GM18499 (cell line): ENCODE measurements at regions not wholly inside any gene's neighbourhood (a gene's known extent, or its start where the extent isn't known, plus 50 kb on each side); places are given as distances from the start of the nearest gene placed in this dataset.
"Not testable (repeated sequence)": the region's sequence is repeated elsewhere in the genome, so short reads cannot be mapped to it uniquely, and the experiment has no call there.

Experiments
- ATAC-seq: cut with Tn5 transposase; IDR thresholded peaks from one replicate; pipeline ENCODE4 v1.9.1; 2021; ENCODE audit warnings: moderate number of reproducible peaks; ENCODE audit not compliant: insufficient read depth, unreplicated experiment

DNA sequence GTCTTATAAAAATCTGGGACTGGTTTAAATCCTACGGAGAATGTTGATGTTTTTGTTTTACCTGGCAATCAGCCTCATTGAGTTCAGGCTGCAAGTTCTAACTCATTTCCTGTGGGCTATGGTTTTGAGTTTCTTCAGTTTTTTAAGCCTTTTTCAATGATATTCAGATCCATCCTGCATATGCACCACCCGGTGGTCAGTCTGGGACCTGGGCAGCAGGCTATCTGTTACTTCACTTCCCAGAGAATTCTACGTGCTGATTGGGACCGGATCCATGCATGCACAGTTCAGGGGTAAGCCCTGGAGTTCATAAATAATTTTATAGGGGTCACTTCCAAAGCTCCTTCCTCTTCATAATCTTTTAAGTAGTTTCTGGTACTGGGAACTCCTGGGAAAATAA is 339.2 kb upstream of the HNRNPA3 start:
- no peak for ATAC-seq

DNA sequence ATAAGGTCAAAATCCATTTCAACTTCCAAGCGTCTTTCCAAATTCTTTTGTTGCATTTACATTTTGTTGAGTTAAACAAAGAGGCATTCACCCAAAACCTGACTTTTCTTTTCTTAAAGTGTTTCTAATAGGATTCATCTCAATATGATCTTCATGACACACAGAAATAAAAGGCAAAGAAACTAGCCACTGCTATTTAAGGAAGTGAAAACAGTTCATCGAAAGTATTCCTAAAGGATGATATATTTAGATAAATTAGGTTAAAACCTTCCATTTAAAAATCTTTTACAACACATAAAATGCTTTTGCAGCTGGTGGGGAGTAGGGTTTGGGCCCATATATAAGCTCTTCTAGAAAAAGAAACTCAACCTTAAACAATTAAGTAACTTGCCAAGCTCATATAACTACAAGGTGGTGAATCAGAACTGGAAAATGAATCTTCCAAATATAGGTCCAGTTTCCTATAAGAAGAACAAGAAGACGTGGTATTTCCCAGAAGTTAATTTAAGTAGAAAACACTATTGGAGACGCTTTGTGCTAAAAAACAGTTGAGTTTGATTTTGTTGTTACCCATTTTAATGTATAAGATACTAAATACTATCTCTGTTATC is 336.0 kb upstream of the HNRNPA3 start:
- no peak for ATAC-seq

DNA sequence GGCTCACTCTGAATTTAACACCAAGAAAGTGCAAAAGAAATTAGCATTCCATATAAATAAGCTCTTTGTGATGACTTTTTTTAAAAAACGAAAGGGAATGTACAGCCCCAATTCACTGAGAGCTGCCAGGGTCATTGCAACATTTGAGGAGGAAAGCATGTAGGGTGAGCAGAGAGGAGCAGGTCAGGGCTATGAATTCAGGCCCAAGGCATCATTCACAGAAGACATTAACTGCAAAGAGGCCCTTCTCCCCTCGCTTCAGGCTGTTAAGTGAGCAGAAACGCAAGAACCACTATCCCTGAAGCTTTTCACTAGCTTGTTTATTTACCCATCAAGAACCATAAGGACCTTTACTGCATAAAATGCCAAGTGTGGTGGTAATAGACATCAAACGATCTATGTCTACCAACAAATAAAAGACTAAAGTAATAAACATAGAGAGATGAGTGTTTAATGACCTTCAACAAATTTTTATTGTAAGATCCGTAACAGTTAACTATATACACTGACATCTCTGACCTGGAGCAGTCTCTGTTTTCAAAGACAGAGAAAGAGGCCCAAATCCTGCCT is 333.1 kb upstream of the HNRNPA3 start:
- no peak for ATAC-seq

DNA sequence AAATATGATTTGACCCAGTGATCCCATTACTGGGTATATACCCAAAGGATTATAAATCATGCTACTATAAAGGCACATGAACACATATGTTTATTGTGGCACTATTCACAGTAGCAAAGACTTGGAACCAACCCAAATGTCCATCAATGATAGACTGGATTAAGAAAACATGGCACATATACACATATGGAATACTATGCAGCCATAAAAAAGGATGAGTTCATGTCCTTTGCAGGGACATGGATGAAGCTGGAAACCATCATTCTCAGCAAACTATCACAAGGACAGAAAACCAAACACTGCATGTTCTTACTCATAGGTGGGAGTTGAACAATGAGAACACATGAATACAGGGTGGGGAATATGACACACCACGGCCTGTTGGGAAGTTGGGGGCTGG is 330.5 kb upstream of the HNRNPA3 start:
- ATAC-seq, result not testable (repeated sequence)

DNA sequence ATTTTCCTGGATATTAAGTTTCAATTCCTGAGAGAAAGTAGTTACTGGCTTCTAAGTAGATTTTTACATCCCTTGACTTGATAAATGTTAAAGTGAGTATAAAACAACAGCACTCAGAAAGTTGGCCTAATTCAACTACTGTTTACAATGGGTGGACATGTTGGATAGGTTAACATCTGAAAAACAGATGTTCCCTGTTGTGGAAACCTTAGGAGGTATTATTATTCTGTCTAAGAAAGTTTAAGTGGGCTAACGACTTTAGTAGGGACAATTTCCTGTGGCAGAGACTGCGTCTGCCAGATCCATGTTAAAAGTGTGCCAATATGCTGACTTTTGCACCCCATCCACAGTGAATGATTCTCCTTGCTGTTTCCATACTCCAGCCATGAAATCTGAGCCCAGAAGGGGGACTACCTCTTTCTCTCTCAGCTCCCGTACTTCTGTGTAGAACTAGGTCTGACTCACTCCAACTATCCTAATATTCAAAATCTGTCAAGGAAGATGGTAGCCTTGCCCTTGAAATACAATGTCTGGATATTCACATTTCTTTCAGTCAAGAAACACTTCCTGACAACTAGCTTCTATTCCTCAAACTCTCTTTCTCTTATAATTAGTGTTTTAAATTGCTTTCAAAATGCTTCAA is 327.5 kb upstream of the HNRNPA3 start:
- ATAC-seq, result no peak

DNA sequence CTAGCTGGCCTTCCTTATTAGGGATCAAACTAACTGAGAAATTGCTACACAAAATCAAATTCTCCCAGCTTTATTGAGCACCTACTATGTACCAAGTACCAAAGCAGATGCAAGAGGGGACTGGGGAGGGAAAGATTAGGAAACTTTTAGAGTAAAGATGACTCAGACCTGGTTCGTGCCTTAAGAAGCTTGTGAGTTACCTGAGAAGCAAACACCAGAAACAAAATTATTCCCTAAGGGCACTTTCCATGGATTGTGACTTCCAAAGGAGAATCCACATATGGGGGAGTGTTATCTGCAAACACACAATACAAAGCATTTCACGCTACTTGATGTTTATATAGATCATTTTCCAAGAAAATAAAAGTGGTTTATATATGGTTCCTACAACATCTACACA is 326.9 kb upstream of the HNRNPA3 start:
- no peak for ATAC-seq

DNA sequence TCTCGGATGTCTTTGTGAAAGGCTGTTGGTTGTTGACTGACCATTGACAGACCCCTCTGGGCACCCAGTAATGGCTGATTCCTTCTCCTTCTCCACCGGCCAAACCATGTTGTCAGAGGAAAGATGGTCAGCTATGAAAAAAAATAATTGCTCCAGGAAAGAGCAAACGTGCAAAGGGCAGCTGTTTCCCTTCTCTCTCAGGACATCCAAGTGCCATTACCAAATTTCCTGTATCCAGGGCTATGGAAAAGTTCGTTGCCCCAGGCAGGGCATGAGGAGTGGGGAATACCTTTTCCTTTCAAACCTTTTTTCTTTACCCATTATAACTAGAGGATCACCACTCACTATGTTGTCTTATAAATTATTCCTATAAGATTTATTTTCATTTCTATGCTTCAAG is 321.5 kb upstream of the HNRNPA3 start:
- no peak for ATAC-seq

DNA sequence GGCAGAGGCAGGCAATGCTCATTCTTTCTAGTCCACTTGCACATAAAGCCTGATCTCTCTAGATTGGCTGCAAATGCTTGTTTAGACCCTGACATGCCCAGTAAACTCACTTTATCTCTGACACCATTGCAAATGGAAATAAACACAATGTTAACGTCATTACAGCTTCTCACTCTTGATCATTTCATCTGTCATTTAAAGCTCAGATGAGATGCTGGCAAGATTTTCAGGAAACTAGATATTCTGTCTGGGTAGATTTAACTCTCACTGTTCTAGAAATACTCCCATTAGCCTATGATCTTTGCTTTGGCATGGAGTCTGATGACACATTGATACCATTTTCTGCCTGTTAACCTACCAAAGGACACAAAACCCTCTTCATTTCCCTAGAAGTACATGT is 320.7 kb upstream of the HNRNPA3 start:
- ATAC-seq, result no peak

DNA sequence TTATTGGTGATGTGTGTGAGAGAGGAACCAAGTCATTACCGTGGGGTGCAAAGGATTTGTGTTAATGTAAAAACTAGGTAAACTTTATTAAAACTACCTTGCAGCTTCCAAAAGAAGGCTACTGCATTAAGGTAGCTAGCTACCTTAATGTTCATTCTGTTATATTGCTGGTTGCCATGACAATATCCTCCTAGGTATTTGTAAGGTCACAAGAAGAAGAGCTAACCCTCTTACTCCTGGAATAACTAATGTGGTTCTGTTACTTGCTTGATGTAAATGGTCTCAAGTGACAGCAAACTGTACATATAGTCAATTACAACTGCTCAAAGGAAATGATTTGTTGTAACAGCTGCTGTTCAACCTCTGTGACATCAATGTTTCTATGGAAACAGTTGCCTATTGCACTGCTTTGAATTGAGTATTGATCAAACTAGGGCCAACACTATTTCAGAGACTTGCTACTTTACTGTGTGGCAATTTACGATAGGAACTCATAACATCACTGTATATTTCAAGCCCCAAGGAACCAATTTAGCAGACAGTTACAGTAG is 319.8 kb upstream of the HNRNPA3 start:
- no peak for ATAC-seq

DNA sequence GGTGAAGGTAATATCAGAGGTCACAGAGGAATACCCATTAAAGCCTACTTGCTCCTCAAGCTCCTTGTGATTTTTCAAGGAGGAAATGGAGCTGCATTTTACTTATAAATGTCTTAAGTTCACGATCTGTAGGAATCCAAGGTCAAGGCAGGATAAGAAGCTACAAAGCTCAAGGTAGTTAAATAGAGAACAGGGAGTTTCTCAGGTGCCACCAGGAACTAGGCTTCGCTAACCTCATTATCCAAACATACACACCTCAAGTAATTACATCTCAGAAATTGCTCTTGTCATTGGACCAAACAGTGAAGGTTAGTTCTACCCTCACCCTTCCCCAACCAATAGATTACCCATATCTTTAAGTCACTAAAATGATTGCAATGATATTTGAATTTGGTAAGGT is 317.4 kb upstream of the HNRNPA3 start:
- no peak for ATAC-seq

DNA sequence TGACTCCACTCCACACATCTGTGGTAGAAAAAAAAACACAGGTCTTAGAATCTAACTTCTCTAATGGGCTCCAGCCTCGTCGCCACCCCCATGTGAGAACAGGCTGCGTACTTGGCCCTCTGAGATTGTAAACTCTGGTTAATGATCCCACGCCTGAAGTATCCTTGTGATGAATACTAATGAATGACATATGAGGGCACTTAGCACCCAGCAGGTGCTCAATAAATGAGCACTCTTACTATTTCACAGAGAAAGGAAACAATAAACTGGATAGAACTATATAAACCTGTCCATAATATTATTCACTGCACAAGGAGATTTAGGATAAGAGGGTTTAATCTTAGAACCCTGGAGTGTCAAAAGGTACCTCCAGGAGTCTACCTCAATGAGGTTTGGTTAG is 310.1 kb upstream of the HNRNPA3 start:
- ATAC-seq, result no peak

DNA sequence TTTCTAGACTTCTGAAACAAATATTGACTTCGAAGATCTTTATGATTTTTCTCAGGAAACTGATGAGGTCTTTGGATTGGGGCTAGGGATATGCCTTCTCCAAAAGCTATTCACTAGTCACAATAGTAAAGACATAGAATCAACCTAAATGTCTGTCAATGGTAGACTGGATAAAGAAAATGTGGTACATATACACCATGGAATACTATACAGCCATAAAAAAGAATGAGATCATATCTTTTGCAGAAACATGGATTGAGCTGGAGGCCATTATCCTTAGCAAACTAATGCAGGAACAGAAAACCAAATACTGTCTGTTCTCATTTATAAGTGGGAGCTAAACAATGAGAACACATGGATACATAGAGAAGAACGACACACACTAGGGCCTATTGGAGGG is 308.5 kb upstream of the HNRNPA3 start:
- ATAC-seq, result not testable (repeated sequence)

DNA sequence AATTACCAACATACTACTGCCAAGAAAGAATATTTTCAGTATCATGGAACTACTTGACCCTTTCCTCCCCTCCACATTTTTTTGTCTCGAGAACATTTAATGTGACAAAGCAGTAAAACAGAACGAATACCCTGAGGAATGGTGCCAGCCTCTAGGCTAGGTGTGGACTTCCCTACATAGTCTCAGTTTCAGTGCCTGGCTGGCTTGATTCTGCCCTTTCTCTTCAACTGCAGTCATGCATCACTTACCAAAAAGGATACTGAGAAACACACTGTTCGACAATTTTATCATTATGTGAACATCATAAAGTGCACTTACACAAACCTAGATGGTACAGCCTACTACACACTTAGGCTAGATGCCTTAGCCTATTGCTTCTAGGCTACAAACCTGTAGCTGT is 305.3 kb upstream of the HNRNPA3 start:
- no peak for ATAC-seq

DNA sequence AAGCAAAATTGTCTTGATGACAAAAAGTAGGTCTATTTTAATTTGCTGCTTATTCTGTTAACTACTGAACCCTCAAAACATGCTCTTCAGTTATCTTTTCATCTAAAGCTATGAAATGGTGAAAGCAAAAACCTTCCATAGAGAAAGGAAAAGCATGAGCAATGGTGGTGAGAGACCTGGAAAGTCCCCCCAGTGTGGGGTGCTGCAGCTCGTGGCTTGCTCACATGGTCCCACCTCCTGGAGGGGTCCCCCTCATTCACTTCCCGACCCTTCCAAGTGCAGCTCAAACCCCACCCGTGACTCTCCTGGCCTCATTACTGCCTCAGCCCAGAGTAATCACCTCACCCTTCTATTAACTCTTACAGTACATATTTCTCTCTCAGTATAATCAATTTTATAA is 301.8 kb upstream of the HNRNPA3 start:
- no peak for ATAC-seq

DNA sequence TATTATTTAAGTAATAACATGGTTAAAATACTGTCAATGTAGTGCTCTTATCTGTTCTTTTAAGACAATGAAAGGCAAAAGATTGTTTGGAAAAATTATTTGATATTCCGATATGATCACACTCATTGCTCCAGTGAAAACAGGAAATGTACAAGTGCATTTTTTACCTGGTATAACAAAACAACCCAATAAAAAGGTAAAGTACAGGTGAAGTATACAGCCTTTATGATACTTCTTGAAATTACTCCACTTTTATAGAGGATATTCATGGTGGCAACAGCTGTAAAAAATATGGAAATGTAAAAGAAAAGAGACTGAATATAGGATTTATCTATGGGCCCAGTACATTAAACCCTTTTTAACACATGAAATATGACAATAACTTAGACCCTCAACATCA is 298.6 kb upstream of the HNRNPA3 start:
- no peak for ATAC-seq

DNA sequence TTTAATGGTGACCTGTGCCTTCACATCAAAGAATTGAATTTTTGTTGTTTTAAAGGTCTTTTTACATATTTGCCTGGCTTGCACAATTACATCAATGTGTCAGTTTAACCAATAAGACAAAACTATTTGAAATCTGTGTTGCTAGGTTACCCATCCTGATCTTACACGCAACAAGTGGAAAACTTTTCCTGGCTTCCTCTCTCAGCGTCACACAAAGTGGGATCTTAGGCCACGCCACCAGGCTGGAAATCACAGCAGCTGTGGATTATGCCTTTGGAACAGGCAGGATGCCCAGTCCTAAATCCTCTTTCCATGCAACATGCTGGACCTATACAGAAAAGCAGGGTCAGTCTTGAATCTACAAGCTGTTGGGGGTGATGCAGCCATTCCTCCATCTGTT is 298.2 kb upstream of the HNRNPA3 start:
- no peak for ATAC-seq

DNA sequence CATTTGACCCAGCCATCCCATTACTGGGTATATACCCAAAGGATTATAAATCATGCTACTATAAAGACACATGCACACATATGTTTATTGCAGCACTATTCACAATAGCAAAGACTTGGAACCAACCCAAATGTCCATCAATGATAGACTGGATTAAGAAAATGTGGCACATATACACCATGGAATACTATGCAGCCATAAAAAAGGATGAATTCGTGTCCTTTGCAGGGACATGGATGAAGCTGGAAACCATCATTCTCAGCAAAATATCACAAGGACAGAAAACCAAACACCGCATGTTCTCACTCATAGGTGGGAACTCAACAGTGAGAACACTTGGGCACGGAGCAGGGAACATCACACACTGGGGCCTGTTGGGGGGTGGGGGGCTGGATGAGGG is 290.0 kb upstream of the HNRNPA3 start:
- not testable (repeated sequence) for ATAC-seq

DNA sequence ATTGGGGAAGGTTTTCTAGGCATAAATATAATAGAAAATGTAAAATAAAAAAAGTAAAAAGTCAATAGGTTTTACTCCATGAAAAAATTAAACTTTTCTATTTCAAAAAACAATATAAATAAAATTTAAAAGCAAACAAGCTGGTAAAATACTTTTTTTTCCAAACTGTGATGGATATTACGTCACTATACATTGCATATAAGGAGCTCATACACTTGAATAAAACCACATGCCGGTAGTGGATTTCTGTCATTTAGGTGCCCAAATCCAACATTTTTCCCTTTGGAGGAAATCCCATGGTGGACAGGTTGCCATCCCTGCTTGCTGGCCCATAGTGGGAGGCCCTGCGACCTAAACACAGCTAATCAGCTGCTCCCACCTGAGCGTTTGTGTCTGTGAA is 289.4 kb upstream of the HNRNPA3 start:
- ATAC-seq, result no peak

DNA sequence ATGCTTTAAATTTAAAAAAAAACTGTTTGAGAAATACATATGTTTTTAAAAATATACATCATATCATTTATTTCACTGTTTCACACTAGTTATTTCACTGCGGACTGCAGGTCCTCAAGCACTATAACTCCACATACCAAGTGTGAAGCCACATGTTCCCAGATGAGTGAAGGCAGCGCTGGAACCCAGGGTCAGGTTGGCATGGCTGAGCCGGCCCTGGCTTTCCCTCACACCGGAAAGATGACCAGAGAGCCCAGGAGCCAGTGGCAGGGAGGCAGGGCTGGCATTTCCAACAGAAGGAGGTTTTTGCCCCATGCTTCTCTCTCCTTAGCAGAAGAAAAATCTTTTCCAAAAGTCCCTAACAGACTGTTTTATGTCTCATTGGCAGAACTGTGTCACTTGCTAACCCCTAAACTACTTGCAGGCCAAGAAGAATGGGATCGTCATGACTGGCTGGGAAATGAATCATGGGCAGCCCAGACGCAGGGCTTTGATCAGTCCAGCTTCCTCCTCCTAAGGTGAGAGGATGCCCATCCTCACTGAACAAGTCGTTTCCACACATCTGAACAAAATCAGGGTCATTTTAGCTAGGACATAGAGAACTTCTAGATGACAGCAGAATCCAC is 287.6 kb upstream of the HNRNPA3 start:
- no peak for ATAC-seq

DNA sequence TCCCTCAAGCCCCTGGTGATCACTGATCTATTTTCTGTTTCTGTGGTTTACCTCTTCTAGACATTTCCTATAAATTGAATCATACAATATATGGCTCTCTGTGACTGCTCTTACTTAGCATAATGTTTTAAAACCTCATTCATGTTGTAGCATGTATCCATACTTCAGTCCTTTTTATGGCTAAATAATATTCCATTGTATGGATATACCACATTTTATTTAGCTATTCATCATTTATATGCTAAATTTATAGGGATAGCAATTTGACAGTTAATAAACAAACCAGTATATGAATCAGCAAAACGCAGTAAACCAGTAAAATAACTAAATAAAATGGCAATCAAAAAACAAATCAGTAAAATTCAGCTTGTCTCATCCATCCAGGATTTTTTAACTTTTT is 286.1 kb upstream of the HNRNPA3 start:
- no peak for ATAC-seq

DNA sequence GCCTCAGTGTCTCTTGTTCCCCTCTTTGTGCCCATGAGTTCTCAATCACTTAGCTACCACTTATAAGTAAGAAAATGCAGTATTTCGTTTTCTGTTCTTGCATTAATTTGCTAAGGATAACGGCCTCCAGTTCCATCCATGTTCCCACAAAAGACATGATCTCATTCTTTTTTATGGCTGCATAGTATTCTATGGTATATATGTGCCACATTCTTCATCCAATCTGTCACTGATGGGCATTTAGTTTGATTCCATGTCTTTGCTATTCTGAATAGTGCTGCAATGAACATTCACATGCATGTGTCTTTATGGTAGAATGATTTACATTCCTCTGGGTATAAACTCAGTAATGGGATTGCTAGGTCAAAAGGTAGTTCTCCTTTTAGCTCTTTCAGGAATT is 283.2 kb upstream of the HNRNPA3 start:
- not testable (repeated sequence) for ATAC-seq
